Mucosa of stomach (tissue), 1 donor: ENCODE measurements at regions not wholly inside any gene's neighbourhood (a gene's known extent, or its start where the extent isn't known, plus 50 kb on each side); places are given as distances from the start of the nearest gene placed in this dataset.

Experiments used
- H3K27me3 ChIP-seq: one replicate; pipeline ENCODE4 v1.7.0; 2013; ENCODE audit warnings: mild to moderate bottlenecking, low read length; ENCODE audit not compliant: control insufficient read depth, insufficient read depth
- H3K36me3 ChIP-seq: one replicate; pipeline ENCODE4 v1.7.0; 2013; ENCODE audit warnings: low read length; ENCODE audit not compliant: control insufficient read depth, insufficient read depth
- H3K4me1 ChIP-seq: one replicate; pipeline ENCODE4 v1.7.0; 2013; ENCODE audit warnings: mild to moderate bottlenecking, low read length; ENCODE audit not compliant: control insufficient read depth, insufficient read depth
- H3K4me3 ChIP-seq: one replicate; pipeline ENCODE4 v1.7.0; 2013; ENCODE audit warnings: low read length
- H3K9ac ChIP-seq: one replicate; pipeline ENCODE4 v1.7.0; 2013; ENCODE audit warnings: mild to moderate bottlenecking, low read length, moderate library complexity
- H3K9me3 ChIP-seq: one replicate; pipeline ENCODE4 v1.7.0; 2013; ENCODE audit warnings: mild to moderate bottlenecking, low read length, moderate library complexity; ENCODE audit not compliant: control insufficient read depth
- donor health status: Pancreatic carcinoma.

GRCh38 chr9:16181539-16181938, 628.7 kb downstream of the CCDC171 start:
- H3K27me3 ChIP-seq = no peaks in the 10 kb centered on the region
- no peaks in the 10 kb centered on the region for H3K36me3 ChIP-seq
- no peaks in the 10 kb centered on the region for H3K9me3 ChIP-seq
- H3K4me1 ChIP-seq = no peaks in the 10 kb centered on the region
- H3K4me3 ChIP-seq = no peak overlapping the region
- no peak overlapping the region for H3K9ac ChIP-seq

DNA sequence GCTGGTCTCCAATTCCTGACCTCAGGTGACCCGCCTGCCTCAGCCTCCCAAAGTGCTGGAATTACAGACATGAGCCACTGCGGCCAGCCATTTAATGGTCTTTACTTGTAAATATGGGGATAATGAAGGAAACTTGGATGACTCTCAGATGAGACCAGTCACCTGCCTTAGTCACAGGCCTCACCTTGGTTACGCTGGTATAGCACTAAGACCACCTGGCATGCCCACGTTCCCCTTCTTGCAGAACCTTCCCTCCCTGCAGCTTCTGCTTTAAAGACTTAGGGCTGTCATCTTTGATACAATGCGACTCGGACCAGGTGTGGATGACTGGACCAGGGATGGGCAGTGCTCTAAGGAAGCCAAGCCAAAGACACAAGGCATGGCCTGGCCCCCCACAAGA, 629.9 kb downstream of the CCDC171 start:
- H3K9ac ChIP-seq = no peak overlapping the region
- H3K9me3 ChIP-seq = no peaks in the 10 kb centered on the region
- H3K27me3 ChIP-seq = no peaks in the 10 kb centered on the region
- H3K4me3 ChIP-seq = no peak overlapping the region
- H3K36me3 ChIP-seq = no peaks in the 10 kb centered on the region
- no peaks in the 10 kb centered on the region for H3K4me1 ChIP-seq

- H3K36me3 ChIP-seq = no peaks in the 10 kb centered on the region
- H3K9ac ChIP-seq = no peak overlapping the region
- no peaks in the 10 kb centered on the region for H3K9me3 ChIP-seq
- H3K4me1 ChIP-seq = no peaks in the 10 kb centered on the region
- no peak overlapping the region for H3K4me3 ChIP-seq
- H3K27me3 ChIP-seq = no peaks in the 10 kb centered on the region
Measured at GRCh38 chr9:16184964-16185646, 632.3 kb downstream of the CCDC171 start.

DNA sequence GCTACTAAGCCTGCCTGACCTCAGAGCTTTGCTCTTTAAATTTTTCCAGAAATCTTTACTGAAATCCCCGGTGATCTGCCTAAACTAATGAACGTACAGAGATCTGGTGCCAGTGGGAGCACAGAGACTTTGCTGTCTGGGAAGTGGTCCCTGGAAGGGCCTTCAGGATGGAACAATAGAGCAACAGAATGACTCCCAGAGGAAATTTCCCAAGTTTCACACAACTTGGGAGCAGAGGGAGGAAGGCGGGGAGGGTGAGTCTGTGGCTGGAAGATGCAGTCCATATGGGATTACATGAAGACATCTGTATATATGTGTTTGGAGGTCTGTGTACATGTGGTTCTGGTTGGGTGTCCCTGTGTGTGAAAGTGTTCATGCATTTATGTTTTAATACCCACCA, 638.3 kb downstream of the CCDC171 start:
- Histone ChIP-seq H3K9ac (no peak overlapping the region), H3K36me3 (no peaks in the 10 kb centered on the region), H3K4me3 (no peak overlapping the region), H3K4me1 (no peaks in the 10 kb centered on the region), H3K9me3 (no peaks in the 10 kb centered on the region), H3K27me3 (no peaks in the 10 kb centered on the region)

DNA sequence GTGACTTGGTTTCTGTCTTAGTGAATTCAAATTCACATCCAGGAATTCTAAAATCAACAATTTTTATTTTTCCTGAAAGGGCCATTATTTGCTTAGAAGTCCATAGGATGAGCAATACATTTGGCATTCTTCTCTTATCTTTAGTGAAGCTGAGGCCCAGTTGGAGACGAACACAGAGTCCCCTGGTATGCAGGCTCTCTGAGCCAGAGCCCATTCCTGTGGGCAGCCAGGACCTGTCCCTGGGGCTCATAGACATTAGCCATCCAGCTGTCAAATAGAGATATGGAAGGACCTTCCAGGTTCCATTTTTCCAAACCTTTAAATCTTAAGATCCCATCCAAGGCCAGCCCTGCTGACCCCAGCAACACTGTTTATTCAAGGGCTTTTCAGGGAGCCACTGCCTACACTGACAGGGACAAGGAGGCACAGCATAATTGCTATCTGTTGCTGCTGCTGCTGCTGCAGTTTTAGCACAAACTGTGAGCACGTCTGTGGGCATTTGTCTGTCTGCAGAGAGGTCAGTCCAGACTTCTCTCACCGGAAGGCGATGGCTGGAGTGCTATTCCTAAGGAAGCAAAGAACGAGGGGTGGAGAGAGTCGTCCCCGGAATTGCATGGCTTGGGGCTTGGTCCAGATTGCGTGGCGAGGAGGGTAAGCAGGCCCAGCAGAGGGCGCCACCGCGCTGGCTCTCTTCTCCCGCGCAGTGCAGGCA, 639.0 kb downstream of the CCDC171 start:
- Histone ChIP-seq H3K9ac (no peak overlapping the region), H3K27me3 (no peaks in the 10 kb centered on the region), H3K4me3 (no peak overlapping the region), H3K9me3 (no peaks in the 10 kb centered on the region), H3K4me1 (no peaks in the 10 kb centered on the region), H3K36me3 (no peaks in the 10 kb centered on the region)

- H3K4me1 ChIP-seq = no peaks in the 10 kb centered on the region
- no peak overlapping the region for H3K4me3 ChIP-seq
- H3K9ac ChIP-seq = no peak overlapping the region
- H3K9me3 ChIP-seq = no peaks in the 10 kb centered on the region
- no peaks in the 10 kb centered on the region for H3K27me3 ChIP-seq
- H3K36me3 ChIP-seq = no peaks in the 10 kb centered on the region
Measured at GRCh38 chr9:16192403-16193017, 639.7 kb downstream of the CCDC171 start.

DNA sequence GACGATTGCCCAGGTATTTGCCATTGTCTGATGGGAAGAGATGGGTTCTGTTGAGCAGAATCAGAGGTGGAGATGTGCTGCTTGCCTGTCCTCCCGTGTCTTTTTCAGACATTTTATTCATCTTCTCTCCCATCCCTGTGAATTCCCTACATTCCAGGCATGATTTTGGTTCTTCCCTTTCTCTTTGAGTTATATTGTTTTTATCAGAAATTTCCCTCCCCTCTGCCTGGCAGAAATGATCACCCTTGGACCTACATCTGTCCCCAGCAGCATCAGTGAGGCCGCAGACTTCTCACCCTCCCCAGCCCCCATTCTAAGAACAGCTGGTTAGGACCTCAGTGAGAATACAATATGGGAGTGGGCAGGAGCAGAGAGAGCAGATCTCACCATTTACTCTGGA, 640.2 kb downstream of the CCDC171 start:
- Histone ChIP-seq H3K27me3 (no peaks in the 10 kb centered on the region), H3K4me3 (no peak overlapping the region), H3K4me1 (no peaks in the 10 kb centered on the region), H3K9me3 (no peaks in the 10 kb centered on the region), H3K36me3 (no peaks in the 10 kb centered on the region), H3K9ac (no peak overlapping the region)

- no peaks in the 10 kb centered on the region for H3K27me3 ChIP-seq
- H3K4me3 ChIP-seq = no peak overlapping the region
- H3K9me3 ChIP-seq = no peaks in the 10 kb centered on the region
- no peaks in the 10 kb centered on the region for H3K36me3 ChIP-seq
- H3K4me1 ChIP-seq = no peaks in the 10 kb centered on the region
- H3K9ac ChIP-seq = no peak overlapping the region
Measured at GRCh38 chr9:16196206-16196605, 643.4 kb downstream of the CCDC171 start.

- H3K27me3 ChIP-seq = no peaks in the 10 kb centered on the region
- H3K4me3 ChIP-seq = no peak overlapping the region
- no peak overlapping the region for H3K9ac ChIP-seq
- no peaks in the 10 kb centered on the region for H3K36me3 ChIP-seq
- H3K4me1 ChIP-seq = peaks cover 7% of the 10 kb centered on the region
- H3K9me3 ChIP-seq = no peaks in the 10 kb centered on the region
Measured at GRCh38 chr9:16197578-16198370, 644.9 kb downstream of the CCDC171 start.

DNA sequence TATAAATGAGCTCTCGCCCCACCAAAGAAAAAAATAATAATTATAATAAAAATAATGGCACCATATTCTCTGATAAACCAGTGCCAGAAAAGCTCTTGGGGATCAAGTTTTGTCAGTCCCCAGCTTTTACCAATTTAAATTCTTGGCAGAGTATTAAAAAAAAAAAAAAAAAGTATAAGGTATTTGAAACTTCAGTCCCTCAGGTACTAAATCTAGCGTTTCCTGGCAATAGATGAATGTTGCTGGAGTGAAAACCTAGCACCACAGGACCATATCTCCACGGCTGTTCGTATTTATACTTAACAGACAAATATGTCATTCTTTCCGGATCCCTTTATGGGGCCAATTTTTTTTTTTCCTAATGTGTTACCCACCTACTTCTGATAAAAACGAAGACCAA, 646.2 kb downstream of the CCDC171 start:
- H3K9me3 ChIP-seq = no peaks in the 10 kb centered on the region
- no peaks in the 10 kb centered on the region for H3K27me3 ChIP-seq
- peaks cover 7% of the 10 kb centered on the region for H3K4me1 ChIP-seq
- H3K36me3 ChIP-seq = no peaks in the 10 kb centered on the region
- no peak overlapping the region for H3K9ac ChIP-seq
- no peak overlapping the region for H3K4me3 ChIP-seq

DNA sequence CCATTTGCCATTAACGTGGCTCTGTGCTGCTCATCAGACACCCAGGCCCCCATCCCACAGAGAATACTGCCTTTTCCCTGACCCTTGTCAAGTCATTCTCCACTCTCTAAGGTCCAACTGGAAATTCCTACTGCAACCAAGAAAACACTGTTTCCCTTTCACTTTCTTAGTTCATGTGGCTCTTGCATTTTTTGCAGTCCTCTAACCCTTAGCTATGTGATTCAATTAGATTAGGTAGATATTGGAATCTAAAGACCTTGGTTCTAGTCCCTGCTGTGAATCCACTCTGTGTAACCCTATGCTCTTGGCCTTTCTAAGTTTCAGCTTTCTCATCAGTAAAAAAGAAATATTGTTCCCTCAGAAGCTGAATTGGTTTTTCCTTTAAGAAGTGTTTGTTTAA, 649.4 kb downstream of the CCDC171 start:
- H3K9ac ChIP-seq = no peak overlapping the region
- H3K9me3 ChIP-seq = no peaks in the 10 kb centered on the region
- H3K27me3 ChIP-seq = no peaks in the 10 kb centered on the region
- H3K4me3 ChIP-seq = no peak overlapping the region
- H3K4me1 ChIP-seq = peaks cover 7% of the 10 kb centered on the region
- H3K36me3 ChIP-seq = no peaks in the 10 kb centered on the region
